Neuronal stem cell (in vitro differentiated cells): ENCODE measurements at regions not wholly inside any gene's neighbourhood (a gene's known extent, or its start where the extent isn't known, plus 50 kb on each side); places are given as distances from the start of the nearest gene placed in this dataset.

Experiments used
- DNase-seq: peaks from one replicate; pipeline ENCODE4 v3.0.0-alpha.2; 2013; ENCODE audit warnings: low spot score
- H2AFZ ChIP-seq: one replicate; pipeline ENCODE4 v1.6.1; 2013; ENCODE audit warnings: mild to moderate bottlenecking, low read length, inconsistent platforms
- H2AK5ac ChIP-seq: 2 replicates; pipeline ENCODE4 v1.6.1; 2013; ENCODE audit warnings: low read depth, mild to moderate bottlenecking, inconsistent platforms, low read length, moderate library complexity, mixed read lengths
- H2BK120ac ChIP-seq: 2 replicates; pipeline ENCODE4 v1.6.1; 2013; ENCODE audit warnings: low read depth, mild to moderate bottlenecking, inconsistent platforms, low read length, moderate library complexity, mixed read lengths
- H2BK12ac ChIP-seq: one replicate; pipeline ENCODE4 v1.6.1; 2013; ENCODE audit warnings: low read length, inconsistent platforms
- H2BK15ac ChIP-seq: 2 replicates; pipeline ENCODE4 v1.6.1; 2013; ENCODE audit warnings: mild to moderate bottlenecking, low read length, inconsistent platforms, mixed read lengths
- H2BK5ac ChIP-seq: one replicate; pipeline ENCODE4 v1.6.1; 2013; ENCODE audit warnings: inconsistent platforms, mild to moderate bottlenecking, low read length, moderate library complexity
- H3K14ac ChIP-seq: one replicate; pipeline ENCODE4 v1.6.1; 2013; ENCODE audit warnings: low read length, inconsistent platforms
- H3K18ac ChIP-seq: 2 replicates; pipeline ENCODE4 v1.6.1; 2013; ENCODE audit warnings: low read length, inconsistent platforms
- H3K23ac ChIP-seq: 2 replicates; pipeline ENCODE4 v1.6.1; 2013; ENCODE audit warnings: low read depth, mild to moderate bottlenecking, mixed read lengths, low read length, inconsistent platforms; ENCODE audit not compliant: poor library complexity
- H3K27ac ChIP-seq: replicated peaks from 3 replicates; pipeline ENCODE4 v1.5.1; 2013; ENCODE audit warnings: low read length, inconsistent platforms
- H3K27me3 ChIP-seq, 3 experiments: 2 replicates each; pipeline ENCODE4 v1.6.1; 2013; ENCODE audit warnings: low read length in 3 of 3, mild to moderate bottlenecking in 2 of 3, inconsistent platforms in 1 of 3, low read depth in 1 of 3, mixed read lengths in 1 of 3, moderate library complexity in 1 of 3; ENCODE audit not compliant: control insufficient read depth in 3 of 3, insufficient read depth in 3 of 3
- H3K36me3 ChIP-seq, 2 donors: replicated peaks in 1 of 2; 2 replicates each; pipeline ENCODE4 v1.6.1; 2013; ENCODE audit warnings: low read length in 2 of 2; ENCODE audit not compliant: control insufficient read depth in 2 of 2, insufficient read depth in 2 of 2
- H3K4ac ChIP-seq: 2 replicates; pipeline ENCODE4 v1.6.1; 2013; ENCODE audit warnings: inconsistent platforms, mild to moderate bottlenecking, low read length, moderate library complexity
- H3K4me1 ChIP-seq, 2 donors: 1 replicate in 1 of 2; 2 replicates in 1 of 2; pipeline ENCODE4 v1.6.1; 2013; ENCODE audit warnings: low read length in 2 of 2, low read depth in 1 of 2; ENCODE audit not compliant: control insufficient read depth in 2 of 2, insufficient read depth in 1 of 2
- H3K4me2 ChIP-seq: one replicate; pipeline ENCODE4 v1.6.1; 2013; ENCODE audit warnings: mild to moderate bottlenecking, low read length, inconsistent platforms; ENCODE audit not compliant: insufficient read depth, poor library complexity, severe bottlenecking
- H3K4me3 ChIP-seq, 2 donors: 2 replicates each; pipeline ENCODE4 v1.5.1; 2013; ENCODE audit warnings: low read length in 2 of 2, mild to moderate bottlenecking in 2 of 2, inconsistent platforms in 1 of 2, moderate library complexity in 1 of 2
- H3K79me1 ChIP-seq: one replicate; pipeline ENCODE4 v1.6.1; 2013; ENCODE audit warnings: low read depth, mild to moderate bottlenecking, inconsistent platforms, low read length, moderate library complexity
- H3K9ac ChIP-seq: one replicate; pipeline ENCODE4 v1.6.1; 2013; ENCODE audit warnings: mild to moderate bottlenecking, low read depth, low read length, inconsistent platforms; ENCODE audit not compliant: poor library complexity
- H3K9me3 ChIP-seq, 2 donors: replicated peaks in 1 of 2; 2 replicates each; pipeline versions ENCODE3 to v1.6.1; 2013; ENCODE audit warnings: low read length in 2 of 2, mild to moderate bottlenecking in 2 of 2, inconsistent platforms in 1 of 2, low read depth in 1 of 2, mixed read lengths in 1 of 2, moderate library complexity in 1 of 2; ENCODE audit not compliant: control insufficient read depth in 2 of 2, insufficient read depth in 1 of 2
- H4K8ac ChIP-seq: one replicate; pipeline ENCODE4 v1.6.1; 2013; ENCODE audit warnings: low read depth, mild to moderate bottlenecking, inconsistent platforms, low read length, moderate library complexity
- H4K91ac ChIP-seq: one replicate; pipeline ENCODE4 v1.6.1; 2013; ENCODE audit warnings: low read length, low read depth, mild to moderate bottlenecking, inconsistent platforms; ENCODE audit not compliant: poor library complexity
- WGBS, 2 donors: extraction: QIAGEN DNeasy Blood & Tissue Kit; methylation state at CpG; one replicate each; pipeline ENCODE4 v1.1.7; 2013; ENCODE audit warnings: missing lambda C conversion rate in 2 of 2, mixed read lengths in 1 of 2; ENCODE audit not compliant: insufficient read length in 2 of 2, insufficient replicate concordance in 1 of 2; ENCODE audit errors: extremely low coverage in 2 of 2; 5-methylcytosine and 5-hydroxymethylcytosine counted together

DNA sequence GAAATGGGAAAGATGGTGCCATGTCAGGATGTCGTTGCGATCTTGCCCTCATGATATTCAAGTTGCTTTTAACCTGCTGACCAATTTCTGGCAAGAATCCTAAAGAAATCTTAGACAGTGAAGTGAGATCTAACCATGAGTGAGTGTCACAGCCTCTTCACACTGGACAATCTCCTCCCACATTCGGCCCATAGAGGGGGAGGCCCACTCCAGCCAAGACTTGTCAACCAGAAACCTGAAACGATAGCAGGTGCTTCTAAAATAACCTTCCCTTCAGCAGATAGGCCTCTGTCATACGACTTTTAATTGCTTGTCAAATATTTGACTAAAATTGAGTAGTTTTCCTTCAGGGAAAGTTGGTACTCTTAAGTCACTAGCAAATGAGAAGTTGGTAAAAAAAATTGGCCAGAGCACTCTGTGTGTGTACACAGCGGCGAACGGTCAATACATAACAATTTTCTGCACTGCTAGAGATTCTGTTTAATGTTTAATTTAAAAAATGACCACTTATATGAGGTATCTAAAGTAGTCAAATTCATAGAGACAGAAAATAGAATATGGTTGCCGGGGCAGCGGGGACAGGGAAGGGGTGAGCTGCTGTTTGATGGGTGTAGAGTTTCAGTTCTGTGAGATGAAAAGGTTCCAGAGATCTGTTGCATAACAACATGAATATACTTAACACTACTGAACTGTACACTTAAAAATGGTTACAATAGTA is 110.2 kb downstream of the VAPA start:
- no peak overlapping the region for H2BK12ac ChIP-seq
- H3K36me3 ChIP-seq = no peaks in the 10 kb centered on the region
- H3K14ac ChIP-seq = no peak overlapping the region
- H3K23ac ChIP-seq = no peak overlapping the region
- WGBS, 2 donors = no CpG with 5 or more reads among the region's 10 CpGs
- H2BK15ac ChIP-seq = no peak overlapping the region
- no peak overlapping the region for H4K8ac ChIP-seq
- H3K9me3 ChIP-seq = peaks cover 0 to 3% of the 10 kb centered on the region in 2 donors
- H3K4me2 ChIP-seq = no peak overlapping the region
- no peak overlapping the region for H2AFZ ChIP-seq
- H2BK120ac ChIP-seq = no peak overlapping the region
- no peak for DNase-seq
- H3K4me3 ChIP-seq = no peak overlapping the region
- no peaks in the 10 kb centered on the region for H3K4me1 ChIP-seq
- H3K9ac ChIP-seq = no peak overlapping the region
- no peak overlapping the region for H3K4ac ChIP-seq
- H2AK5ac ChIP-seq = no peak overlapping the region
- H4K91ac ChIP-seq = no peak overlapping the region
- no peak overlapping the region for H3K27ac ChIP-seq
- no peaks in the 10 kb centered on the region for H3K79me1 ChIP-seq
- H2BK5ac ChIP-seq = no peak overlapping the region
- H3K18ac ChIP-seq = no peak overlapping the region
- peaks cover 0 to 6% (median 0%) of the 10 kb centered on the region in 3 experiments for H3K27me3 ChIP-seq

DNA sequence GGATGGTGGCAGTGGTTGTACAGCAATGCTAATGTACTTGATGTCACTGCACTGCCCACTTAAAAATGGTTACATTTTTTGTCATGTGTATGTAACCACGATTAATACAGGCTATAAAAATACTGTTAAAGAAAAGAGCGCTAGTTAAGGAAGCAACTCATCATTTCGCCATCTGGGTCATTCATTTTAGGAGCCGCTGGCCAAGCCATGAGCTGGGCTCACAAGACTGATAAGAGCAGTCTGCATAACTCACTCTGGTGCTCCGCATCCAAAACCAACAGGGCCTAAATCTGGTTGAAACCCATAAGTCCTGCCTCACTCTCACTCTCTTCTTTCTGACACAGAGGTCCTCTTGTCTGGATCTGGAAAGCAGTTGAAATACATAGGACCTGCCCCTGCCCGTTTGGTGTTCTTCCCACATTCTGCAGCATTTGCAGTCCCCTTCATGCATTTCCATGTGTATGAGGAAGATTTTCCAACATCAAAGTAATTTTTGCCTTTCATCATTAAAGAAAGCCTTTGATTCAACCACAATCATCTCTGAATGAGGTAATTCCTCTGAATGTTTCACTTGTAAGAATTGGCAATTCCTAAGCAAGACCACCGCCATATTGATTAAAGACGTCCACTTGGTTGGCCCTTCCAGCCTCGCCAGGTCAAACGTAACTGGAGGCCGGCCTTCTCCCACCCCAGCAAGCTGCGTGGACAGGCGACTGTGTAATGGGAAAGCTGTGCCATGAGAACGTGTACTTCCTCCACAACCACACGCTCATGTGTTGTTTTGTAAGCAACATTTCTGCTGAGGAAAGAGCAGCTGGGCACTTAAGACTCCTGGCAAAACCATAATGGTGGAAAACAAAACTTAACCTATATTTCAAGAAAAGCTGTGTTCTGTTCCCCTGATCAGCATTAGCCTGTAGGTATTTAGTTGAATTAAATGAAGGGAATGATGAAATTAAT is 112.2 kb downstream of the VAPA start:
- Histone ChIP-seq H3K4me3 (no peak overlapping the region), H3K27me3 (peaks cover 0 to 6% (median 0%) of the 10 kb centered on the region in 3 experiments), H2BK5ac (no peak overlapping the region), H2AFZ (no peak overlapping the region), H3K9ac (no peak overlapping the region), H3K36me3 (no peaks in the 10 kb centered on the region), H3K79me1 (no peaks in the 10 kb centered on the region), H3K23ac (no peak overlapping the region), H2BK12ac (no peak overlapping the region), H3K4me2 (no peak overlapping the region), H3K4me1 (no peaks in the 10 kb centered on the region), H2BK120ac (no peak overlapping the region), H3K27ac (no peak overlapping the region), H4K91ac (no peak overlapping the region), H3K18ac (no peak overlapping the region), H2BK15ac (no peak overlapping the region), H2AK5ac (no peak overlapping the region), H3K9me3 (peaks cover 0 to 3% of the 10 kb centered on the region in 2 donors), H4K8ac (no peak overlapping the region), H3K14ac (no peak overlapping the region), H3K4ac (no peak overlapping the region)
- no CpG with 5 or more reads among the region's 15 CpGs for WGBS, 2 donors
- DNase-seq = no peak

DNA sequence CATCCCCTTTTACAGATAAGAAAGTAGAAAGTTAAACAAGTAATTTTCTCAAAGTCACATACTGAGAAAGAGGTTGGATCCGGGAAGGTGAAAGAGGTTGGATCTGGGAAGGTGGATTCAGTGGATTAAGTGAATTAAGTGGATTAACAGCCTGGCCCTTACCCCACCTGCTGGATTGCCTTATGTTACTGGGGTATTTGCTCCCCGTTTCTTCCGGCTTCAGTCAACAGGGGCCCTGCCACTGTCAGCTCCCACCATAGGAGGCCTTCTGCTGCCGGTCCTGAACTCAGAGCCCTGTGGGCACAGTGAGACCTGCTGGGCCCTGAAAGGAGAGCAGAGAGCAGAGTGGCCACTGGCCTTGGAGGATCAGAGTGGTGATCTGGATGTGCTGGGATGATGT is 113.2 kb downstream of the VAPA start:
- Histone ChIP-seq H2BK5ac (no peak overlapping the region), H3K4me2 (no peak overlapping the region), H3K79me1 (no peaks in the 10 kb centered on the region), H4K8ac (no peak overlapping the region), H3K23ac (no peak overlapping the region), H2AFZ (no peak overlapping the region), H2BK120ac (no peak overlapping the region), H3K4ac (no peak overlapping the region), H2BK15ac (no peak overlapping the region), H2AK5ac (no peak overlapping the region), H3K27me3 (peaks cover 0 to 6% (median 0%) of the 10 kb centered on the region in 3 experiments), H3K14ac (no peak overlapping the region), H3K9me3 (peaks cover 0 to 3% of the 10 kb centered on the region in 2 donors), H3K9ac (no peak overlapping the region), H2BK12ac (no peak overlapping the region), H3K18ac (no peak overlapping the region), H3K4me3 (no peak overlapping the region), H3K4me1 (no peaks in the 10 kb centered on the region), H4K91ac (no peak overlapping the region), H3K36me3 (no peaks in the 10 kb centered on the region), H3K27ac (no peak overlapping the region)
- no CpG with 5 or more reads among the region's 4 CpGs for WGBS, 2 donors
- DNase-seq = no peak

DNA sequence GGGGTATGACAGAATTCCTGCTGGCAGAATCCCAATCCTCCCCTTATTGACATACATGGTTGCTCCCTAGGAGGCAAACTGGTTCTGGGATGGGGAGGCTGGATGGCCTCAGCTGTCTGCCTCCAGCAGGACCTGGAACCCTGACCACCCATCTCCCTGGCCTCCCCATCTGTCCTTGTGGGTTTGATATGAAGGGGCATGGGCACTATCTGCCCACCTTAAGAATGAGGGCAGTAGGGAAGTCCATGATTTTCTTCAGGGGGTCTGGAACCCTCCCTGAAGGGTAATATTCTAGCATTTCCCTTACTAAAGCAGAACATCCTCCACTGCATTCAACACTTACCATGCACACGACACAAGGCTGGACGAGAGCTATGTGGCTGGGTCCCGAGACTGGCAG is 113.6 kb downstream of the VAPA start:
- H3K4me3 ChIP-seq = no peak overlapping the region
- no peak overlapping the region for H2BK12ac ChIP-seq
- no peaks in the 10 kb centered on the region for H3K4me1 ChIP-seq
- H3K4me2 ChIP-seq = no peak overlapping the region
- no peak overlapping the region for H2AFZ ChIP-seq
- H3K36me3 ChIP-seq = no peaks in the 10 kb centered on the region
- peaks cover 0 to 6% (median 0%) of the 10 kb centered on the region in 3 experiments for H3K27me3 ChIP-seq
- H3K14ac ChIP-seq = no peak overlapping the region
- H4K8ac ChIP-seq = no peak overlapping the region
- no peak overlapping the region for H3K27ac ChIP-seq
- H3K79me1 ChIP-seq = no peaks in the 10 kb centered on the region
- no peak overlapping the region for H3K23ac ChIP-seq
- no peak overlapping the region for H2BK120ac ChIP-seq
- WGBS, 2 donors = no CpG with 5 or more reads among the region's 3 CpGs
- no peak overlapping the region for H2BK15ac ChIP-seq
- no peak overlapping the region for H3K9ac ChIP-seq
- no peak overlapping the region for H4K91ac ChIP-seq
- H3K4ac ChIP-seq = no peak overlapping the region
- no peak overlapping the region for H2BK5ac ChIP-seq
- no peak overlapping the region for H2AK5ac ChIP-seq
- no peak overlapping the region for H3K18ac ChIP-seq
- H3K9me3 ChIP-seq = peaks cover 0 to 3% of the 10 kb centered on the region in 2 donors
- DNase-seq = no peak
